Stomach (tissue), 4 donors: ENCODE measurements at regions not wholly inside any gene's neighbourhood (a gene's known extent, or its start where the extent isn't known, plus 50 kb on each side); places are given as distances from the start of the nearest gene placed in this dataset.

Experiments used
- EP300 ChIP-seq: sonication (generic); formaldehyde crosslinking; IDR thresholded peaks from one replicate; pipeline ENCODE4 v1.6.1; 2017; ENCODE audit warnings: antibody characterized with exemption
- POLR2A ChIP-seq, 4 donors: fragments of 450-650 bp; IDR thresholded peaks; one replicate each; pipeline ENCODE4 v1.6.1; 2016; ENCODE audit warnings: antibody characterized with exemption in 4 of 4, control low read depth in 2 of 4, mild to moderate bottlenecking in 1 of 4, moderate library complexity in 1 of 4
- POLR2AphosphoS5 ChIP-seq, 3 donors: sonication (generic); formaldehyde crosslinking; IDR thresholded peaks; one replicate each; pipeline ENCODE4 v1.6.1; 2016; ENCODE audit warnings: antibody characterized with exemption in 3 of 3
- TF ChIP-seq, protein P1 (sequence below), 7 experiments: fragments of 450-650 bp in 4 of 7; fragments of 200-600 bp in 3 of 7; sonication (generic) in 3 of 7; IDR thresholded peaks; one replicate each; pipeline ENCODE4 v1.5.1; 2016 to 2019; ENCODE audit warnings: antibody characterized with exemption in 7 of 7, control low read depth in 2 of 7, mild to moderate bottlenecking in 1 of 7

DNA sequence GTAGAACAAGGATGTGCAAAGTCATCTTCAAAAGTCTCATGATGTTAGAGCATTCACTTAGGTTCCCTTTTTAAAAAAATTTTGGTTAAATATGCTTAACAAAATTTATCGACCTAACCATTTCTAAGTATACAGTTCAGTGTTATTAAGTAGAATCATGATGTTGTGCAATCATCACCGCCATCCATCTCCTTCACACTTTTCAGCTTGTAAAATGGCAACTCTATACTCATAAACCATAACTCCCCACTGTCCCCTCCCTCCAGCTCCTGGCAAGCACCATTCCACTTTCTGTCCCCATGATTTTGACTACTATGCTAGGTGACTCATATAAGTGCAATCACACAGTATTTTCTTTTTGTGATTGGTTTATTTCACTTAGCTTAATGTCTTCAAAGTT lies 895.0 kb downstream of the TBL1XR1 start:
- TF ChIP-seq, protein P1, sequence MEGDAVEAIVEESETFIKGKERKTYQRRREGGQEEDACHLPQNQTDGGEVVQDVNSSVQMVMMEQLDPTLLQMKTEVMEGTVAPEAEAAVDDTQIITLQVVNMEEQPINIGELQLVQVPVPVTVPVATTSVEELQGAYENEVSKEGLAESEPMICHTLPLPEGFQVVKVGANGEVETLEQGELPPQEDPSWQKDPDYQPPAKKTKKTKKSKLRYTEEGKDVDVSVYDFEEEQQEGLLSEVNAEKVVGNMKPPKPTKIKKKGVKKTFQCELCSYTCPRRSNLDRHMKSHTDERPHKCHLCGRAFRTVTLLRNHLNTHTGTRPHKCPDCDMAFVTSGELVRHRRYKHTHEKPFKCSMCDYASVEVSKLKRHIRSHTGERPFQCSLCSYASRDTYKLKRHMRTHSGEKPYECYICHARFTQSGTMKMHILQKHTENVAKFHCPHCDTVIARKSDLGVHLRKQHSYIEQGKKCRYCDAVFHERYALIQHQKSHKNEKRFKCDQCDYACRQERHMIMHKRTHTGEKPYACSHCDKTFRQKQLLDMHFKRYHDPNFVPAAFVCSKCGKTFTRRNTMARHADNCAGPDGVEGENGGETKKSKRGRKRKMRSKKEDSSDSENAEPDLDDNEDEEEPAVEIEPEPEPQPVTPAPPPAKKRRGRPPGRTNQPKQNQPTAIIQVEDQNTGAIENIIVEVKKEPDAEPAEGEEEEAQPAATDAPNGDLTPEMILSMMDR (IDR thresholded peaks at IDR 0.05), result no peak
- TF ChIP-seq POLR2AphosphoS5 (IDR thresholded peaks at IDR 0.05), result no peak
- no peak for TF ChIP-seq POLR2A (IDR thresholded peaks at IDR 0.05)
- TF ChIP-seq EP300, result no peak
